ENCODE measurements at regions not wholly inside any gene's neighbourhood (a gene's known extent, or its start where the extent isn't known, plus 50 kb on each side); places are given as distances from the start of the nearest gene placed in this dataset.

GRCh38 chr6:108734271-108734922, 113.8 kb upstream of the ARMC2 start:
- no peak for DNase-seq (ENCODE audit: low read depth in 2 of 2)

DNA sequence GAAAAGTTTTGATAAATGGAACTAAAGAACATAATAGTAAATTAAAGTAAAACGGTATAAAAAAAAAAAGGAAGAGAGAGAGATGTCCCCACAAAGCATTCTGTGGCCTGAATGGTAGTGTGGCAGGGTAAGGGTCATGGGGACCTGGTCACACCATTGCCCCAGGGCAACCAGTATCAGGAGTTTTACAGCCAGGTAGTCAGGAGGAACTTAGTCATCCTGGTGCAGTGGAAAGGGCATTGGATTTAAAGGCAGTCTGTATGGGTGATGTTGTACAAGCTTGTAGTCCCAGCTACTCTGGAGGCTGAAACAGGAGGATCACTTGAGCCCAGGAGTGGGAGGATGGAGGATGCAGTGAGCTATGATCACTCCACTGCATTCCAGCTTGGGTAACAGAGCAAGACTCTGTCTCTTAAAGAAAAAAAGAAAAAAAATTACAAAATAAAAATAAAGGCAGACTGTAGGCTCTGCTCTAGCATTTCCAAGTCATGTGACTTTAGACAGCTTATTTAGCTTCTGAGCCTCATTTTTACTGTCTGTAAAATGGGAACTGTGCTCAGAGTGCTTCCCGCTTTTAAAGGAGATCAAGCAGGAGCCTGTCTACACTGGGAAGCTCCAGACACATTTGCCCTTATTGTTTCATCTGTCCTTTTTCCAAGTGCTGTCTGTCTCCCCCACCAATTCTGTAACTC, 112.8 kb upstream of the ARMC2 start:
- no peak for DNase-seq (ENCODE audit: low read depth in 2 of 2)

DNA sequence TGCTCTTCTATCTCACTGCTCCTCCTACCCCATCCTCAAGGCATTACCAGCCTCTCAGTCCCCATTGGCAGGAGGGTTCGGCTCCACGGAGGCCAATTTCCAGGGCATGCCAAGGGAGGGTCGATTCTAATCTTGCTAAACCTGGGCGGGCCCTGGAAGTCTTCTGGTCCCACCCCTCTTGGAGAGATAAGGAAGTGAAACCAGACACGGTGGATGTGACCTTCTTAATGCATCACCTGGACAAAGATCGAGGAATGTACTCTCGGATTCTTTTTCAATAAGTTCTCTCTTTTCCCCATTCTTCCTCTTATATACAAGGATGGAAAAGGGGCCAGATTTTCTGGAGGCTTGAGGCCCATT, 112.2 kb upstream of the ARMC2 start:
- no peak for DNase-seq (ENCODE audit: low read depth in 2 of 2)

DNA sequence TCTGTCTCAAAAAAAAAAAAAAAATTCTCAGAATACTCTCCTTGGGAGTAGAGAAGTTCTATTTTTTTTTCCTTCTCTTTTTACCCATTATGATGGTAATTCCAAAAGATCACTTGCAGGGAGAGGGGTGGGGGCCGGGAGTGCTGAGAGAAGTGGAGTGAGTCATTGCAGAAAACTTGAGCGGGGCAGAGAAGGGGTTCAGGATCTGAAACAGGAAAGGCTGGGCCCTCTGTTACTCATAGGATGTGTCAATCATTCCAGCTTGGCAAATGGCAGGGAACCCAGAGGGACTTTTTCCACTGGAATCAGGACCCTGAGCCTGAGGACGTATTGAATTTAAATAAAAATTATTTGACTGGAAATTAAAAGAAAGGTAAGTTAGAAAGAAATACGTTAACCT, 111.4 kb upstream of the ARMC2 start:
- DNase-seq (ENCODE audit: low read depth in 2 of 2), result no peak

DNA sequence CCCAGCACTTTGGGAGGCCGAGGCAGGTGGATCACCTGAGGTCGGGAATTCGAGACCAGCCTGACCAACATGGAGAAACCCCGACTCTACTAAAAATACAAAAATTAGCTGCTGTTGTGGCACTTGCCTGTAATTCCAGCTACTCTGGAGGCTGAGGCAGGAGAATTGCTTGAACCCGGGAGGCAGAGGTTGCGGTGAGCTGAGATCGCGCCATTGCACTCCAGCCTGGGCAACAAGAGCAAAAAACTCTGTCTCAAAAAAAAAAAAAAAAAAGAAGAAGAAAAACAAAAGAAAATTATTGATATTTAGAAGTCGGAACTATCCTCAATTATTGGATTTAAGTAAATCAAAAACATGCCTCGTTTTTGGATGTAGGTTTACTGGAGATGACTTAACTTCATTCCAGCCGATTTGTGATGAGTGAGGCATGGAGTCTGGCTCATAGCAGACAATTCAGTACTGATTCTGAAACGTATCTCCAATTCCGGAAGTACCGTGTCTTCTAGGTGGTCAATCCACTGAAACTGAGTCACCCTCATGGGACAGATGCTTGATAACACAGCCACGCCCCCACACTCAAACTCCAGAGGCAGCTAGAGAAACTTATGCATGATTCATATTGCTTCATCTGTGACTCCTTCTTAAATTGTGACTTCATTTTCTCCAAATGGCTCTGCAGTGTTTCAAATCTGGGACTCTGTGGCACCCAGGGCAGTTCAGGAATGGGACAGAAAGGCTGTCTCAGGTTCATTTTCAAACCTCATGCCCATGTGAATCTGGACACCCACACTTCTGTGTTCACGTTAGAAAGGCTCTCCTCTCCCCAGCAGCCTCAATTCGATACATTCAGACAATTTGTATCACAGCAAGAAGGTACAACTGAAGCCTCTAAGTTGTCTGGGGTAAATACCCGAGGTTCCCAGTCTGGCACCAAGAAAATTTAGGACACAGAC, 110.4 kb upstream of the ARMC2 start:
- DNase-seq (ENCODE audit: low read depth in 2 of 2), result peak in 1 of 2 experiments; percentile 8

DNA sequence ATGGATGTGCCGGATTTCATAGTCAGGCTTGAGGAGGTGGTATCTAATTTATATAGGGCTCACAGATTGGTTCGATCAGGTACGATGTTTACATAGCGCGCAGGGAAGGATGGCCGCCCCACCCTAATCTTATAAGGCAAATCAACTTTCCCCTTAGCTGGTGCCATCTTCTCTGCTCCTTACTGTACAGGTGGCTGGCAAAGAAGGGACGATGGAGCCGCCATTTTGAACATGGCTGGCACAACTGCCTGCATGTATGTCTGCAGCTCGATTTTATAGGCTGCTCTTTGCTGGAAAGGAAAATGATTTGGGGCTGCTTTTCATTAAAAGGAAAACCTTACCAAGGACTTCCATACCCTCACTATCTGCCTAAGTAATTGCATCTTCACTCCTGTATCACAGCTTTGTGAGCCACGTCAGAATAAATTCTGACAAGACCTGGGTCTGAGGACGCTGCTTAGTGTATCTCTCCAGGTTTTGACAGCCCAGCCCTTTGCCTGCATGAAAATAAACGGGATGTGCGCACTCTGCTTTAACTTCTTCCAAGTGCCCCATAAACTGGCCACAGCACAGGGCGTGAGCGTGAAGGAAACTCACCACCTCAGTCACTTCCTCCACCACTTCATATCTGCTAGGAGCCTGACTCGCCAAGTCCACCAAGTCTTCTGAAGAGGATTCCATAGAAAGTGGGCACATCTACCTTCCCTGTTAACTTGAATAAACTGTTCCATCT, 109.4 kb upstream of the ARMC2 start:
- no peak for DNase-seq (ENCODE audit: low read depth in 2 of 2)

DNA sequence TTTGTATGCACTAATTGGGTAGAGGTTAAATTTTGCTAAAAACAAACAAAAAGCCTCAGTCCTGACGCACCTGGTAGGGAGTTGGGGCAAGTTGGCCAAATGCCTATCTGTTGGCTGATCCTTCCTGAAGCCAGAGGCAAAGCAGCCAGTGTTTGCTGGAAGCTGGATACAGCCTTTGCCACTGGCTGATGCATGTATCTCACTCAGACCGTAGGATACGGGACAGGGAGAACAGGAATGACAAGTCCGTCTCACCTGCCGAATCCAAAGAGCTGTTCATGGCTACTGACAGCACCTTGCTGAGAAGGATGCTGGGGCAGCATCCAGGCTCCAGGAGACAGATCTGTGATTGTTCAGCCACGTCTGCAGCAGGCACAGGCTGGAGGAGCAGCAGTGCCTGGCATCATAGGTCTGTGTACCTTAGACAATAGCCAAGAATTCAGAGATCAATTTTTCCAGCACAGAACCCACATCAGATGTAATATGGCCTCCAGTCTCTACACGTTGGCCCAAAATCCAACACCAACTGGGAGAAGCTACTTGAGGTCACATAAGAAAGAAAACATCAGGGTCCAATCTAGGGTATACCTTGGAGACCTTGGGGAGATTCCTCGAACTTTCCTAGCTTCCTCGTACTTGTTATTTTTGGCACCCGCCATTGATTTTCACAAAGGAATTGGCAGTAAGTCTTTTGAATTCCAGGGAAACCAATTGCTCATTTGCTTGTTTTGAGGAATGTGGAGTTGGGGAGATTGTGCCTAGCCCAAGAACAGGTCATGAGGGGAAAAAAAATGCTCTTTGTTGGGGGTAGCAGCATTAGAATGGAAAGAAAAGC, 108.5 kb upstream of the ARMC2 start:
- DNase-seq (ENCODE audit: low read depth in 2 of 2), result no peak

DNA sequence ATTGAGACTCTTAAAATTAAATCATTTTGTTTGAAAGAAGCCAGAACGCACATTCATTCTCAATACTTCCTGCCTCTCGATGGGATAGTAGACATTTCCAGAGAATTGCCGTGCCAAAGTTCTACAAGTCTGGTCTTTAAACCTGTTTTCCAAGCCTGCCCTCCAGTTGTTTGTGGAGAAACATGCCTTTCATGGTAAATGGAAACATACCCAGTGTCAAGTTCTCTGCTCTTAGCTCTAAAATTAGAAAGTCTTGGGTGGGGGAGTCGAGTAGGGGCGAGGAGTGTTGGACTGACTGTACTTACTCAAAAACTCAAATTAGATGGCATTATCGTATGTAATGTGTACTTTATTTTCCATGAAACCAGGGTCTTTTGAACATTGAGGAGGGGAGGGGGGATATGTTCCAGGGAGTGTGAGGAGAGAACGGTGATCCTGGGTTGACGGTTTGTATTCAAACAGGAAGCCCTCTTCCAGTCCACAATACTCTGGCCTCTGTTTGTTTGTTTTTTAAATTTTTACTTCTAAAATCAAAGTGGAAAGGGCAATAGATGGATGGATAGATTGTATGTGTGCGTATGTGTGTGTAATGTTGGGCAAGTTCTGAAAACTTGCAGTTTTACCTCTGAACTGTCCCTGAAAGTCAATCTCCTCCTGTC, 106.8 kb upstream of the ARMC2 start:
- DNase-seq (ENCODE audit: low read depth in 2 of 2), result no peak

DNA sequence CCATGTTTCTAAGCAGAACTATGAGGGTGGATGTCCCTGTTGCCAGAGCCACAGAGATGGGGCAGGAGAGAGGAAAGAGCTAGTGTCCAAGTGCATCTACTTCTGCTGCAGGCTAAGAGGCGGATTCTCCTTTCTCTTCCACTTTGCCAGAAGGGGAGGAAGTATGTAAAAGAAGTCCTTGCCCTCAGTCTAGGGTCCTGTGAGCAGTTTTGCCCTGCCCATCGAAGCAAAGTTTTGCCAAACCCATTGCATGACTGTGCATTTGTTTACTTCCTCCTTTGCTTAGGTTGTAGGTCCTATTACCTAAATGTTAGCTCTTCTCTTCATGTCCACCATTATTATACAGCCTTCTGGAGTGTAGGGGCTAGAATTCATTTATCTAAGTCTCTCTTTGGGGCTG, 106.2 kb upstream of the ARMC2 start:
- DNase-seq (ENCODE audit: low read depth in 2 of 2), result no peak

DNA sequence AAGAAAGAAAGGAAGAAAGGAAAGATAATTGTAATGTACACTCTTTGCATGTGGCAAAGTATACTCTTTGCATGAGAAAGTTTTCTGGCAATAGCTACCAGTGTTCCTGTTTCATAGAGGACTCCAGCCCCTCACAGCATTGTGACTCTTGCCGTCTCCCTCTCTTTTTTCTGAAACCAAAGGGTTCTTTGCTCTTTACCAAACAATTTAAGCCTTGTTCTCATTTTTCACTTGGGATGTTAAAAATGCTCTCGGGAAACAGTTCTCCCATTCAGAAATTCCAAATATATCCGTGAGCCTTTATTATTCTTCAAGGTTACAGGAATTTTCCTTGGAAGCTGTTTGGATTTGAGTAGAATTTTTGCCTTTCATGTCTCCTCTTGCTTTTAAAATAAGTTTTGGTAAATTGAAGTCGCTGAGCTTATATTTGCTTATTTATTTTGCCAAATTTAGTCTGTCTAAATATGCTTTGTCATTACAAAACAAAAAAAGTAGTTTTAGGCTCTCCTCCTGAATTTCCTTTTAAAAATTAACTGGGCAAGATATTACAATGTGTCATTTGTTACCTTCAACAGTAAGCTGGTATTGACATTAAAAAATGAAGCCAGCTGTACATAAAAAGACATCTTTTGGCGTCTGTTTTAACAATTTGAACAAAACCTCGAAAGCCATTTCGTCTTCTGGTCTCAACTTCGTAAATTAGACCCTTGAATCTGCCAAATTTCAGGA, 103.8 kb upstream of the ARMC2 start:
- no peak for DNase-seq (ENCODE audit: low read depth in 2 of 2)

- DNase-seq (ENCODE audit: low read depth in 2 of 2), result no peak
Observed at GRCh38 chr6:108744996-108745395, 103.2 kb upstream of the ARMC2 start.

DNA sequence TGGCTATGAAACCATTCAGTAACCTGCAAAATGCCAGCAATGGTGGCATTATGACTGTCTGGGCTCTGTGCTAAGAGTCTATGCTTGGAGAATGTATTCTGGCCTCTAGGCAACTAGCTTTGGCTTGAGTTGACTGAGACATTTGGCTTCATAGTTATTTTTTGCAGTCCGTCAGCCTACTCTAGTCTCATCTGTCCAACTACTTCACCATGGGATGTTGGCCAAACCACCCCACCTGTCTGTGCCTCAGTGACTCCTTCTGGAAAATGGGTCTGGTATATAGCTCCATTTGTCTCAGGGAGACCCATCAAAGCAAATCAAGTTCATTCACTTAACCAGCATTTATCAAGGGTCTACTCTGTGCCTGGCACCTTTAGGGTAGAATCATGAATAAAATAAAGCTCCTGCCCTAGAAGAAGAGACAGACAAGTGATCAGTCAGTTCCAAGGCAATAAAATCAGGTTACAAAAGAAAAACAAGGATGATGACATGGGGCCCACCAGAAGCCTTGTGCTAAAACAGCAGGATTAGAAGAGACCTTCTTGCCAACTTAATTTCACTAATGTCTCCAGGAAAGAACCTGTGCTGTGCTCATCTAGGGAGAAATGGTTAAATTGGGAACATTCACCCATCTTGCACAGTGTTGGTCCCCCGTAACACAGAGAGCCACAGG, 102.4 kb upstream of the ARMC2 start:
- DNase-seq (ENCODE audit: low read depth in 2 of 2), result no peak

- no peak for DNase-seq (ENCODE audit: low read depth in 2 of 2)
Observed at GRCh38 chr6:108746366-108746765, 101.9 kb upstream of the ARMC2 start.

DNA sequence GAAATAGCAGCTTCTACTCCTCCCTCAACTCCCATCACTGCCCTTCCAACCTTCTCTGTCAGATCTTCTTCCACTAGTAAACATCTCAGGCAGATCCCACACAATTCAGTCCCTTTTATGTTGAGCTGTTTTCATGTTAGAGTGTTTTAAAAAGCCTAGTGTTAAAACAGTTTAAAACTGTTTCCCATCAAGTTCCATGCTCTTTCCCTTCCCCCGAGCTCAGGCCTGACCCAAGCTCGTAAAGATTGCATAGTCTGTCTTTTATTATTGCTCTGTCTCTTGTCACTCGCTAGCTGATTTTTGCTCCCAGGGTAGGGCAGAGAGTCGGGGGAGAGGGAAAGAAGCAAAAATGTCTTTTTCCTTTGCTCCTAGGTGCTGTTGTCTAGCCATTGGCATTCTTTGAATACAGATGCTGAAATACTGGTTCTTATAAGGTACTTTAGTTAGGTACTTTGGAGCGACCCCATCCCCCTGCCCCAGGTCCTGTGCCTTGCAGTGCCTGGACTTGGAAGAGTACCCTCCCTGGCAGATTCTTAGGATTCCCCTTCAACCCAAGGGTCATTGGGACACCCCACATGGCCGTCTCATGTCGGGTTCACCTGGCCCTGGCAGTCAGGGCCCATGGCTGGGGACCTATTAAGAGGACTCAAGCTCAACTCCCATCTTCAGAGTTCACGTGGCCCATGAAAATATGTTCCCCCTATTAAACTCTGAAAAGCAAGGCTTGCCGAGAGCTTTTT, 101.2 kb upstream of the ARMC2 start:
- DNase-seq (ENCODE audit: low read depth in 2 of 2), result no peak

GRCh38 chr6:108748055-108748454, 100.2 kb upstream of the ARMC2 start:
- no peak for DNase-seq (ENCODE audit: low read depth in 2 of 2)

DNA sequence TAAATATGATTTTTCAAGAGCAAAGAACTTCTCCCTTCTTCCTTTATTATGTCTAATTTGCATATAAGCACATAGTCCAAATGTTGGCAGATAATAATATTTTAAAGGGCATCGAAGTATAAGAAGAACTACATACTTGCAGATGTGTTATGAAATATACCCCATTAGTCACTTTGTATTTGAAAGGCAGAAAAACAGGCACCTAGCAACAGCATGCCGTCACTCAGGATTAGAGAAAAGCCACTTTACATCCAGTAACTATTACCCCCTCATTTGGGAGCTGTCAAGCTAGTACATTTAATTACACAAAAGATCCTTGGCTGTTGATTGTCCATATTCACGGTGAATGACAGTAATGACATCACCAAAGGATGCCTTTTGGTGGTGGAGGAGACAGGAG, 99.3 kb upstream of the ARMC2 start:
- no peak for DNase-seq (ENCODE audit: low read depth in 2 of 2)

DNA sequence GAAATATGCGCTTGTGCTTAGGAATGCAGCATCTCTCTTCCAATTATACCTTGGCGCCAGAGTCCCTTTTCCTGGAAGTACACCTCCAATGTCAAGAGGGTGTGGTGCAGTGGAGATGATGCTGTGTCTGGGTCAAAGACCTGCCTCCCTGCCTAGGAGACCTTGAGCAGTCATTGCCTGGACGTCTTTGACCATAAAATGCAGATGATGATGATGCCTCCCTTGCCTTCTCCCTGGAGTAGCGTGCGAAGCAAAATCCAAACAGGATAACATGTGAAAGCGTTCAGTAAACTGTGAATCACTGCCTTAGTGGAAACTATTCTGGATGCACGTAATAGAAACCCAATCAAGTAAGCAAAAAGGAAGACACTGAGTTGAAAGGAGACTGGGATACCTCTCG, 97.4 kb upstream of the ARMC2 start:
- no peak for DNase-seq (ENCODE audit: low read depth in 2 of 2)

DNA sequence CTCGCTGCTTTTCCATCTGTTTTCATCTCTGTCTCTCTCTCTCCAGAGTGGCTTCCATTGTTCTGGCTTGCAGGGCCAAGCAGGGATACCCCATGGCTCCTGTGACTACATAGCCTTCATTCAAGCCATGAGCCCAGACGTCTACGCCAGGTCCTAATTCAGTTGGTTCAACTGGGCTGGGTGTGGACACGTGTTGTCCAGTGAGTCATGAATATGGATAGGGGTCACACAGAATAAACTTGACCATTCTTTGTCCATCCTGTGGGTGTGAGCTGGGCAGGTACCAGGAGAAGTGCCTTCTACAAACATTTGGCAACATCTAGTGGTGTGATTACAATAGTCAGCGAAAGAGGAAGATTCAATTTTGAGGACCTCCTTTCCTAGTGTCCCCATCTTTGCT, 96.9 kb upstream of the ARMC2 start:
- DNase-seq (ENCODE audit: low read depth in 2 of 2), result no peak

Data from stimulated activated CD4-positive, alpha-beta T cell treated with anti-CD3 and anti-CD28 coated beads, Interleukin-12 subunit alpha, Interleukin-12 subunit beta, amount 100 ng/mL, for 24 hours (primary cell).